ENCODE measurements at regions not wholly inside any gene's neighbourhood (a gene's known extent, or its start where the extent isn't known, plus 50 kb on each side); places are given as distances from the start of the nearest gene placed in this dataset.

GRCh38 chr10:8180360-8181109 lies 126.0 kb downstream of the GATA3 start:
- no peaks in the 10 kb centered on the region for H3K27me3 ChIP-seq (ENCODE audit: control insufficient read depth in 1 of 2, insufficient read depth in 2 of 2, low read length in 2 of 2)
- no peaks in the 10 kb centered on the region for H3K36me3 ChIP-seq (ENCODE audit: insufficient read depth, low read length)
- ChIA-PET POLR2A (interaction anchor here (0.6 kb wide), 1 partner anchor 8 kb away, joined by 4 read pairs; no protein-coding TSS in a partner anchor), CTCF (no interaction called here)
- no peaks in the 10 kb centered on the region for H3K9me3 ChIP-seq (ENCODE audit: control insufficient read depth in 1 of 2, insufficient read depth in 1 of 2, low read length in 2 of 2)
- Mint-ChIP-seq H3K9me3 (no peaks in the 10 kb centered on the region), H3K36me3 (ENCODE audit: low read depth) (no peaks in the 10 kb centered on the region), H3K4me1 (ENCODE audit: low read depth) (peaks cover 39% of the 10 kb centered on the region), H3K27me3 (no peaks in the 10 kb centered on the region), H3K27ac (no peak overlapping the region), H3K4me3 (no peak overlapping the region)
- H3K4me1 ChIP-seq (ENCODE audit: insufficient read depth, low read length) = peaks cover 23% of the 10 kb centered on the region
- no peak overlapping the region for H3K4me3 ChIP-seq (ENCODE audit: low read length)
- no peak overlapping the region for H3K27ac ChIP-seq (ENCODE audit: low read depth in 1 of 2, low read length in 2 of 2)
- intact Hi-C loops (cut with DNase I, micrococcal nuclease) = loop anchor here in 1 of 2 experiments (5.0 kb wide), 2 partner anchors 43 to 123 kb away; no protein-coding TSS in a partner anchor
- no peak for TF ChIP-seq CTCF (IDR thresholded peaks at IDR 0.05)
- ATAC-seq (ENCODE audit: poor library complexity) (no peak), DNase-seq (no peak)

- ATAC-seq (ENCODE audit: poor library complexity) = no peak
Measured at GRCh38 chr10:8181496-8182157, 127.1 kb downstream of the GATA3 start.

More at GRCh38 chr10:8181496-8182157, 127.1 kb downstream of the GATA3 start:
- Mint-ChIP-seq H3K4me1 (ENCODE audit: low read depth) (peaks cover 44% of the 10 kb centered on the region), H3K36me3 (ENCODE audit: low read depth) (no peaks in the 10 kb centered on the region), H3K9me3 (no peaks in the 10 kb centered on the region), H3K27ac (peak overlapping the region; percentile 71), H3K27me3 (no peaks in the 10 kb centered on the region), H3K4me3 (no peak overlapping the region)
- H3K27ac ChIP-seq (ENCODE audit: low read depth in 1 of 2, low read length in 2 of 2) = no peak overlapping the region
- H3K4me3 ChIP-seq (ENCODE audit: low read length) = no peak overlapping the region
- TF ChIP-seq CTCF (IDR thresholded peaks at IDR 0.05) = no peak
- no peaks in the 10 kb centered on the region for H3K27me3 ChIP-seq (ENCODE audit: control insufficient read depth in 1 of 2, insufficient read depth in 2 of 2, low read length in 2 of 2)
- ChIA-PET POLR2A (interaction anchor here (3.2 kb wide), 1 partner anchor 121 kb away, joined by 19 read pairs; no protein-coding TSS in a partner anchor), CTCF (interaction anchor here (0.5 kb wide), 1 partner anchor 20 kb away, joined by 3 read pairs; no protein-coding TSS in a partner anchor)
- intact Hi-C loops (cut with DNase I, micrococcal nuclease) = loop anchor here in 1 of 2 experiments (2.0 to 5.0 kb wide), 4 partner anchors 44 to 223 kb away; no protein-coding TSS in a partner anchor
- DNase-seq = peak in 1 of 14 experiments; percentile 6
- H3K36me3 ChIP-seq (ENCODE audit: insufficient read depth, low read length) = no peaks in the 10 kb centered on the region
- H3K9me3 ChIP-seq (ENCODE audit: control insufficient read depth in 1 of 2, insufficient read depth in 1 of 2, low read length in 2 of 2) = no peaks in the 10 kb centered on the region
- H3K4me1 ChIP-seq (ENCODE audit: insufficient read depth, low read length) = peaks cover 23% of the 10 kb centered on the region

All from CD4-positive, alpha-beta T cell (primary cell).